Mesodermal cell (in vitro differentiated cells): ENCODE measurements at regions not wholly inside any gene's neighbourhood (a gene's known extent, or its start where the extent isn't known, plus 50 kb on each side); places are given as distances from the start of the nearest gene placed in this dataset.

Experiments
- H3K27ac ChIP-seq: 2 replicates; pipeline ENCODE4 v1.7.0; 2013; ENCODE audit warnings: mild to moderate bottlenecking, low read depth, low read length, moderate library complexity; ENCODE audit not compliant: severe bottlenecking
- H3K36me3 ChIP-seq: 2 replicates; pipeline ENCODE4 v1.7.1; 2013; ENCODE audit warnings: mild to moderate bottlenecking, low read length, moderate library complexity; ENCODE audit not compliant: control insufficient read depth, insufficient read depth
- H3K4me1 ChIP-seq: one replicate; pipeline ENCODE4 v1.7.1; 2013; ENCODE audit warnings: mild to moderate bottlenecking, low read length; ENCODE audit not compliant: insufficient read depth, control insufficient read depth, poor library complexity, severe bottlenecking
- H3K4me3 ChIP-seq: 2 replicates; pipeline ENCODE4 v1.7.0; 2013; ENCODE audit warnings: low read length, control low read depth, mild to moderate bottlenecking; ENCODE audit not compliant: insufficient read depth, poor library complexity, severe bottlenecking; ENCODE audit errors: extremely low read depth
- H3K9me3 ChIP-seq: 2 replicates; pipeline ENCODE4 v1.7.1; 2013; ENCODE audit warnings: mild to moderate bottlenecking, low read length, moderate library complexity; ENCODE audit not compliant: control insufficient read depth
- WGBS, 2 experiments: methylation state at CpG; one replicate each; pipeline ENCODE4 v1.1.5; 2013; ENCODE audit warnings: missing lambda C conversion rate in 2 of 2; ENCODE audit not compliant: insufficient coverage in 2 of 2; 5-methylcytosine and 5-hydroxymethylcytosine counted together

GRCh38 chr6:137334884-137335283 lies 115.7 kb upstream of the IFNGR1 start:
- peaks cover 11% of the 10 kb centered on the region for H3K4me1 ChIP-seq
- WGBS, 2 experiments: 90 to 100% methylated on average over 1 to 2 of the region's 3 CpGs
- no peak overlapping the region for H3K4me3 ChIP-seq
- H3K9me3 ChIP-seq: no peaks in the 10 kb centered on the region
- H3K27ac ChIP-seq: no peak overlapping the region
- no peaks in the 10 kb centered on the region for H3K36me3 ChIP-seq

- Histone ChIP-seq H3K9me3 (no peaks in the 10 kb centered on the region), H3K27ac (no peak overlapping the region), H3K4me1 (peaks cover 11% of the 10 kb centered on the region), H3K4me3 (no peak overlapping the region), H3K36me3 (no peaks in the 10 kb centered on the region)
- WGBS, 2 experiments: 88 to 92% methylated on average over 3 to 4 of the region's 5 CpGs
Observed at GRCh38 chr6:137334094-137334493, 114.9 kb upstream of the IFNGR1 start.

GRCh38 chr6:137332637-137333280 lies 113.6 kb upstream of the IFNGR1 start:
- Histone ChIP-seq H3K4me3 (no peak overlapping the region), H3K27ac (no peak overlapping the region), H3K9me3 (no peaks in the 10 kb centered on the region), H3K4me1 (peaks cover 11% of the 10 kb centered on the region), H3K36me3 (no peaks in the 10 kb centered on the region)
- WGBS, 2 experiments: 71 to 79% methylated on average over 4 to 5 of the region's 8 CpGs

GRCh38 chr6:137323860-137324259 lies 104.7 kb upstream of the IFNGR1 start:
- 100% methylated on average over 1 of the region's 1 CpG; no CpG with 5 or more reads in 1 of the 2 experiments for WGBS, 2 experiments
- Histone ChIP-seq H3K4me3 (no peak overlapping the region), H3K9me3 (no peaks in the 10 kb centered on the region), H3K36me3 (no peaks in the 10 kb centered on the region), H3K27ac (no peak overlapping the region), H3K4me1 (no peaks in the 10 kb centered on the region)

- WGBS, 2 experiments: 72 to 93% methylated on average over 9 of the region's 9 CpGs
- H3K36me3 ChIP-seq: no peaks in the 10 kb centered on the region
Observed at GRCh38 chr6:137320271-137320670, 101.1 kb upstream of the IFNGR1 start.

GRCh38 chr6:137316626-137317025 lies 97.4 kb upstream of the IFNGR1 start:
- Histone ChIP-seq H3K27ac (no peak overlapping the region), H3K4me1 (no peaks in the 10 kb centered on the region), H3K36me3 (no peaks in the 10 kb centered on the region), H3K9me3 (no peaks in the 10 kb centered on the region), H3K4me3 (no peak overlapping the region)

More at GRCh38 chr6:137320271-137320670, 101.1 kb upstream of the IFNGR1 start:
- no peak overlapping the region for H3K27ac ChIP-seq
- no peaks in the 10 kb centered on the region for H3K9me3 ChIP-seq
- no peaks in the 10 kb centered on the region for H3K4me1 ChIP-seq
- H3K4me3 ChIP-seq: no peak overlapping the region

GRCh38 chr6:137315081-137315480 lies 95.9 kb upstream of the IFNGR1 start:
- Histone ChIP-seq H3K9me3 (no peaks in the 10 kb centered on the region), H3K36me3 (no peaks in the 10 kb centered on the region), H3K4me1 (no peaks in the 10 kb centered on the region), H3K27ac (no peak overlapping the region), H3K4me3 (no peak overlapping the region)
- 66 to 100% methylated on average over 1 to 4 of the region's 5 CpGs for WGBS, 2 experiments

GRCh38 chr6:137313928-137314855 lies 95.0 kb upstream of the IFNGR1 start:
- Histone ChIP-seq H3K36me3 (no peaks in the 10 kb centered on the region), H3K4me1 (no peaks in the 10 kb centered on the region), H3K27ac (no peak overlapping the region), H3K9me3 (no peaks in the 10 kb centered on the region), H3K4me3 (no peak overlapping the region)
- 29% methylated on average over 8 to 9 of the region's 11 CpGs for WGBS, 2 experiments

- 92% methylated on average over 1 of the region's 1 CpG for WGBS, 2 experiments
- Histone ChIP-seq H3K4me1 (no peaks in the 10 kb centered on the region), H3K4me3 (no peak overlapping the region), H3K36me3 (no peaks in the 10 kb centered on the region), H3K9me3 (no peaks in the 10 kb centered on the region), H3K27ac (no peak overlapping the region)
Observed at GRCh38 chr6:137313211-137313610, 94.0 kb upstream of the IFNGR1 start.

- WGBS, 2 experiments: no CpG with 5 or more reads among the region's 1 CpG
- H3K36me3 ChIP-seq: no peaks in the 10 kb centered on the region
- no peaks in the 10 kb centered on the region for H3K4me1 ChIP-seq
- no peak overlapping the region for H3K27ac ChIP-seq
- H3K4me3 ChIP-seq: no peak overlapping the region
- H3K9me3 ChIP-seq: no peaks in the 10 kb centered on the region
Observed at GRCh38 chr6:137311940-137312339, 92.8 kb upstream of the IFNGR1 start.
